Choroid plexus epithelial cell (primary cell): ENCODE measurements at regions not wholly inside any gene's neighbourhood (a gene's known extent, or its start where the extent isn't known, plus 50 kb on each side); places are given as distances from the start of the nearest gene placed in this dataset.

Experiments used
- DNase-seq: peaks from one replicate; pipeline ENCODE4 v3.0.0-alpha.2; 2010; ENCODE audit warnings: low read depth
- H3K4me3 ChIP-seq: 2 replicates; pipeline ENCODE4 v1.5.1; 2011; ENCODE audit warnings: low read depth, mild to moderate bottlenecking, control low read depth, low read length, moderate library complexity
- TF ChIP-seq, protein P1 (sequence below): conservative IDR thresholded peaks from 2 replicates; pipeline ENCODE4 v1.5.1; 2011; ENCODE audit warnings: low read depth, mild to moderate bottlenecking, control low read depth, inconsistent platforms, low read length, moderate library complexity

DNA sequence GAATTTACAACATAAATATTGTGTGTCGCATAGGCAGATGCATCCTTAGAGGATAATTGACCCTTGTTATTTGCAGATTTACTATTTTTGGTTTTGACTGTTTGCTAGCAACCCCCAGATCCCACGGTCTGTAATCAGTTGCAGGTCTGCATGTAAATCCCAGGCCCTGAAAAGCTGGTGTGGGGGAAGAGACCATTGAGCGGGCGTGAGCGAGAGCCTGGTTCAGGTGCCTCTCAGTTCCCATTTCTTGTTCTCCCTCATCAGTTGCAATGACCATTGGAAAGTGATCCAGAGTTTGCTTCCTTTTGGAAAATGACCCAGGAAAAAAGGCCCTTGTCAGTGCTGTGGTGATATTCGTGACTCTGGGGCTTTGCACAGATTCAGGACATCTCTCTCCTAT lies 238.9 kb downstream of the UACA start:
- TF ChIP-seq, protein P1, sequence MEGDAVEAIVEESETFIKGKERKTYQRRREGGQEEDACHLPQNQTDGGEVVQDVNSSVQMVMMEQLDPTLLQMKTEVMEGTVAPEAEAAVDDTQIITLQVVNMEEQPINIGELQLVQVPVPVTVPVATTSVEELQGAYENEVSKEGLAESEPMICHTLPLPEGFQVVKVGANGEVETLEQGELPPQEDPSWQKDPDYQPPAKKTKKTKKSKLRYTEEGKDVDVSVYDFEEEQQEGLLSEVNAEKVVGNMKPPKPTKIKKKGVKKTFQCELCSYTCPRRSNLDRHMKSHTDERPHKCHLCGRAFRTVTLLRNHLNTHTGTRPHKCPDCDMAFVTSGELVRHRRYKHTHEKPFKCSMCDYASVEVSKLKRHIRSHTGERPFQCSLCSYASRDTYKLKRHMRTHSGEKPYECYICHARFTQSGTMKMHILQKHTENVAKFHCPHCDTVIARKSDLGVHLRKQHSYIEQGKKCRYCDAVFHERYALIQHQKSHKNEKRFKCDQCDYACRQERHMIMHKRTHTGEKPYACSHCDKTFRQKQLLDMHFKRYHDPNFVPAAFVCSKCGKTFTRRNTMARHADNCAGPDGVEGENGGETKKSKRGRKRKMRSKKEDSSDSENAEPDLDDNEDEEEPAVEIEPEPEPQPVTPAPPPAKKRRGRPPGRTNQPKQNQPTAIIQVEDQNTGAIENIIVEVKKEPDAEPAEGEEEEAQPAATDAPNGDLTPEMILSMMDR: no peak
- no peak overlapping the region for H3K4me3 ChIP-seq
- no peak for DNase-seq

DNA sequence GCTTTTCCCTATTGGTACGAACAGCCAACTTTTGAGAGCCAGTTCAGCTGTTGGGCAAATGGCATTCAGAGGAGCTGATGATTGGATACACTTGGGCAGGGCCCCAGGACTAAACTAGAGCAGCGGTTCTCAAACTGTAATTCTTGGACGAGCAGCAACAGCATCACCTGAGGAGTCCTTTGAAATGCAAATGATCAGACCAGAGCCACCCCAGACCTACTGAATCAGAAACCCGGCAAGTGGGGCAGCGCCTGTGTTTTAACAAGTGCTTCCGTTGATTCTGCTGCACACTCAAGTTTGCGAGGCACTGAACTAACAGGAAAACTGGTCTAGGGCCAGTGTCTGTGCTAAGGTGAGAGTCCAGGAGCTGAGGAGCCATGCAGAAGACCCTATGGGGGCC lies 239.7 kb downstream of the UACA start:
- H3K4me3 ChIP-seq: no peak overlapping the region
- DNase-seq: no peak
- TF ChIP-seq, protein P1: no peak

DNA sequence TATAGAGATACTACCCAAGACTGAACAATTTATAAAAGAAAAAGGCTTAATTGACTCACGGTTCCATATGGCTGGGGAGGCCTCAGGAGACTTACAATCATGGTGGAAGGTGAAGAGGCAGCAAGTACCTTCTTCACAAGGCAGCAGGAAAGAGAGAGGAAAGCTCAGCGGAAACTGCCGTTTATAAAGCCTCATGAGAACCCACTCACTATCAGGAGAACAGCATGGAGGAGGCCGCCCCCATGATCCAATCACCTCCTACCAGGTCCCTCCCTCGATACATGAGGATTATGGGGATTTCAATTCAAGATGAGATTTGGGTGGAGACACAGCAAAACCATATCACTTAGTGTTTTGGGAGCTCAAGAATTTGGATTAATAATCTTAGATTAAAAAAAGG lies 240.2 kb downstream of the UACA start:
- no peak for DNase-seq
- no peak overlapping the region for H3K4me3 ChIP-seq
- TF ChIP-seq, protein P1: no peak

DNA sequence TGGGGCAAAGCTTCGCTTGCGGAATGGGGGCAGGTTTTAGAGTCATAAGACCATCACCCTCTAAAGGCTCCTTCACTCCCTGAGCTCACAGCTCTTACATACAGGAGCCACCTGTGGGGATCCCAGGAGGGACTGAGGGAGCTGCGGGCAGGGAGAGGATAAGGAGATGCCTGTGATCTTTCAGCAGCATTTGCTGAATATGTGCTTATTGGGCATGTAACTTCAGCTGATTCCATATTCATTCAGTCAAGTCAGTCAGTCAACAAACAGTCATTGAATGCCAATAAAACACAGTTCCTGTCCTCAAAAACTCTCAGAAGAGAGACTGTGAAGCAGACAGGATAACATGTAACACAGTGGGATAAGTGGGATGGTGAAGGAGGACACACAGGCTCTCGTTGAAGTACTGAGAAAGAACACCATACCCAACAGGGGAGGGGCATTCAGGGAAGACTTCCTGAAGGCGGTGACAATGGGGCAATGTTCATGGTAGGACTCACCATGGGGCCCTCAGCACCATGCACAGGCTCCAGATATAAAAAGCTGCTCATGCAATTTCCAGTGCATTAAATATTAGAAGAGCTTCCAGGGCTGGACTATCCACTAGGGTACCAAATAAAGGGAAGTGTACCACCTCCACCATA lies 240.9 kb downstream of the UACA start:
- TF ChIP-seq, protein P1: no peak
- no peak overlapping the region for H3K4me3 ChIP-seq
- no peak for DNase-seq

DNA sequence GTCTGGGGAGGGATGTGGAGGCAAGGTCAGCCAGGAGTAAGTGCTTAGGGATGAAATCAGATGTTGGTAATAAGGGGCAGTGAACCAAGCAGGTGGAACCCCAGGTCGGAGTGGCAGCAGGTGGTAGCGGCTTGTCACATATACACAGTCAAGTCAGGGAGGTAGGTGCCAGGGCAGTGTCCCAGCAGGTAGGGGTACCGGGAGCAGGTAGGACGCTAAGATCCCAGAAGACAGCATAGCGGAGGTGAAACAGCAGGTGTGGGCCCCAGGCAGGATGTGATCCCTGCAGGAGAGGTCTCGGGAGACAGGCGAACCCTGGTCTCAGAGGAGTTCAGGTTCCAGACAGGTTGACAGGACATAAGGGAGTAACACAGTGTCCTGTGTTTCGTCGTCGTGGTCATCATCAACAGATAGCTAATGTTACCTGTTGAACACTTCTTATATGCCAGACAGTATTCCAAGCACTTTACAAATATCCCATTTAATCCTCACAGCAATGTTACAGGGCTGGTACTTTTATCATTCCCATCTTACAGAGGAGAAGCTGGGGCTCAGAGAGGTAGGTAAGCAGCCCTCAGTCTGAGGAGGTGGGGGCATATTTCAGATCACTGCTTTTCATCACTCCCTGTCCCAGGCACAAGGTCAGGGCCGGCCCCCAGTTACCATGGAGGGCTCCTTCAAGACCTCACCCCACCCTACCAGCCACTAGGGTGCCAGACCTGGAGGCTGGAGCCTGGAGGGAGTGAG lies 241.6 kb downstream of the UACA start:
- no peak for DNase-seq
- no peak overlapping the region for H3K4me3 ChIP-seq
- TF ChIP-seq, protein P1: no peak

DNA sequence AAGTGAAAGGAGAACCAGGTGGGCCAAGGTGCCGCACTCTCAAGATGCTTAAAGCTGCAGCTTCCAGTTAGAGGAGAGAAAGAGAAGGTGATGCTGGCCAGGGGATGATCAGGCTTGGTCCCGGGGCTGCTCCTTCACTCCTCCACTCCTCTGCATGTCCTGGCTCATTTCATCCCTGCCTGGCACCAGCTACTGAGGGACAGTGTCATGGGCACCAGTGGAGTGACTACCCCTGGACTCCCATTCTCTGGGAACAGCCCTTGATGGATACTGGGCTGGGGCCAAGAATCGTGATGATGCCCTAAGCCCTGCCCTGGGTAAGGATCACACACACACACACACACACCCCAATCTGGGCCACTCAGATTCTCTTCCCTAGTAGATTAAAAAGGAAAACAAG lies 243.7 kb downstream of the UACA start:
- H3K4me3 ChIP-seq: no peak overlapping the region
- TF ChIP-seq, protein P1: no peak
- no peak for DNase-seq

DNA sequence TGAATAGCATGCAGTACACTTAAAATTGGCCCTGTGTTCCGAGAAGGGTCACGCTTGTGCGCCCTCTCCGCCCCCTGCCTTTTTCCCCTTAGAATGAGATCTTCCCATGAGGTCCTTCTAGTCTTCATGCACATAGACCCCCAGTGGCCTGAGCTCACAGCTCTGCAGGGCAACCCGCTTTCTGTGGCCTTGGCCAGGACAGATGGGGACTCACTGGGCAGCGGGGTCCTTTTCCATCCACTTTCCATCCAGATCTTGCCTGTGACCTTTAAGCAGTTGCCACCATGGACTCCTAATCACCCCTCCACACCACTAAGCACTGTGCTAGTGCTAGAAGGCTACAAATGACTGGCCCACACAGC lies 244.4 kb downstream of the UACA start:
- H3K4me3 ChIP-seq: no peak overlapping the region
- DNase-seq: no peak
- TF ChIP-seq, protein P1: no peak
